Liver (tissue), 3 donors: ENCODE measurements at regions not wholly inside any gene's neighbourhood (a gene's known extent, or its start where the extent isn't known, plus 50 kb on each side); places are given as distances from the start of the nearest gene placed in this dataset.

Experiments used
- JUND ChIP-seq, 2 donors: IDR thresholded peaks; 2 replicates each; pipeline ENCODE4 v1.6.1; 2016; ENCODE audit warnings: antibody characterized with exemption in 2 of 2
- TF ChIP-seq, protein P1 (sequence below): IDR thresholded peaks from 2 replicates; pipeline ENCODE4 v1.6.1; 2016; ENCODE audit warnings: antibody characterized with exemption, mild to moderate bottlenecking
- TF ChIP-seq, protein P2 (sequence below): fragments of 150-350 bp; IDR thresholded peaks from 2 replicates; pipeline ENCODE4 v1.5.1; 2017; ENCODE audit warnings: improper control_type of control experiment, low read depth, low read length; ENCODE audit not compliant: missing input control
- donor health status: healthy.
- donor health status: healthy.

DNA sequence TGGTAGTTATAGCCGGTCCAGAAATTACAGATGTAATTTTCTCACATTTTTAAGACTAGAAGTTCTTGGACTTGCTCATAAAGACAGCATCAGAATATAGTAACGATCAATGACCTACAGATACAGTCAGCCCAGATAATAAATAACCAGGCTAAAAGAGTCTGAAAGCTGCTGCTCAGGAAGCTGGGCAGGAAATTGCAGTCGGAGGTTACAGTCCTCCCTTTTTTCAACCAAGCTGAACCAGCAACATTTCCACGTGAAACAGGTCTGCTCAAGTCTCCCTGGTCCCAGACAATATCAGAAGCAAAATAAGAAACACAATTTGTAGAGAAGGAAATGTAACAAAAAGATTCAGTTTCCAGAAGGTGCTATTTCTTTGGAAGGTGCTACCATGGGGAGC is 457.4 kb downstream of the SIPA1L2 start:
- TF ChIP-seq, protein P1, sequence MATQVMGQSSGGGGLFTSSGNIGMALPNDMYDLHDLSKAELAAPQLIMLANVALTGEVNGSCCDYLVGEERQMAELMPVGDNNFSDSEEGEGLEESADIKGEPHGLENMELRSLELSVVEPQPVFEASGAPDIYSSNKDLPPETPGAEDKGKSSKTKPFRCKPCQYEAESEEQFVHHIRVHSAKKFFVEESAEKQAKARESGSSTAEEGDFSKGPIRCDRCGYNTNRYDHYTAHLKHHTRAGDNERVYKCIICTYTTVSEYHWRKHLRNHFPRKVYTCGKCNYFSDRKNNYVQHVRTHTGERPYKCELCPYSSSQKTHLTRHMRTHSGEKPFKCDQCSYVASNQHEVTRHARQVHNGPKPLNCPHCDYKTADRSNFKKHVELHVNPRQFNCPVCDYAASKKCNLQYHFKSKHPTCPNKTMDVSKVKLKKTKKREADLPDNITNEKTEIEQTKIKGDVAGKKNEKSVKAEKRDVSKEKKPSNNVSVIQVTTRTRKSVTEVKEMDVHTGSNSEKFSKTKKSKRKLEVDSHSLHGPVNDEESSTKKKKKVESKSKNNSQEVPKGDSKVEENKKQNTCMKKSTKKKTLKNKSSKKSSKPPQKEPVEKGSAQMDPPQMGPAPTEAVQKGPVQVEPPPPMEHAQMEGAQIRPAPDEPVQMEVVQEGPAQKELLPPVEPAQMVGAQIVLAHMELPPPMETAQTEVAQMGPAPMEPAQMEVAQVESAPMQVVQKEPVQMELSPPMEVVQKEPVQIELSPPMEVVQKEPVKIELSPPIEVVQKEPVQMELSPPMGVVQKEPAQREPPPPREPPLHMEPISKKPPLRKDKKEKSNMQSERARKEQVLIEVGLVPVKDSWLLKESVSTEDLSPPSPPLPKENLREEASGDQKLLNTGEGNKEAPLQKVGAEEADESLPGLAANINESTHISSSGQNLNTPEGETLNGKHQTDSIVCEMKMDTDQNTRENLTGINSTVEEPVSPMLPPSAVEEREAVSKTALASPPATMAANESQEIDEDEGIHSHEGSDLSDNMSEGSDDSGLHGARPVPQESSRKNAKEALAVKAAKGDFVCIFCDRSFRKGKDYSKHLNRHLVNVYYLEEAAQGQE, result no peak
- TF ChIP-seq, protein P2, sequence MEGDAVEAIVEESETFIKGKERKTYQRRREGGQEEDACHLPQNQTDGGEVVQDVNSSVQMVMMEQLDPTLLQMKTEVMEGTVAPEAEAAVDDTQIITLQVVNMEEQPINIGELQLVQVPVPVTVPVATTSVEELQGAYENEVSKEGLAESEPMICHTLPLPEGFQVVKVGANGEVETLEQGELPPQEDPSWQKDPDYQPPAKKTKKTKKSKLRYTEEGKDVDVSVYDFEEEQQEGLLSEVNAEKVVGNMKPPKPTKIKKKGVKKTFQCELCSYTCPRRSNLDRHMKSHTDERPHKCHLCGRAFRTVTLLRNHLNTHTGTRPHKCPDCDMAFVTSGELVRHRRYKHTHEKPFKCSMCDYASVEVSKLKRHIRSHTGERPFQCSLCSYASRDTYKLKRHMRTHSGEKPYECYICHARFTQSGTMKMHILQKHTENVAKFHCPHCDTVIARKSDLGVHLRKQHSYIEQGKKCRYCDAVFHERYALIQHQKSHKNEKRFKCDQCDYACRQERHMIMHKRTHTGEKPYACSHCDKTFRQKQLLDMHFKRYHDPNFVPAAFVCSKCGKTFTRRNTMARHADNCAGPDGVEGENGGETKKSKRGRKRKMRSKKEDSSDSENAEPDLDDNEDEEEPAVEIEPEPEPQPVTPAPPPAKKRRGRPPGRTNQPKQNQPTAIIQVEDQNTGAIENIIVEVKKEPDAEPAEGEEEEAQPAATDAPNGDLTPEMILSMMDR, result no peak
- no peak for TF ChIP-seq JUND (IDR thresholded peaks at IDR 0.05)
